ENCODE measurements at regions not wholly inside any gene's neighbourhood (a gene's known extent, or its start where the extent isn't known, plus 50 kb on each side); places are given as distances from the start of the nearest gene placed in this dataset.
"Not testable (repeated sequence)": the region's sequence is repeated elsewhere in the genome, so short reads cannot be mapped to it uniquely, and the experiment has no call there.

- DNase-seq, result no peak
Observed at GRCh38 chr5:164317676-164318075, 812.3 kb downstream of the MAT2B start.

GRCh38 chr5:164319161-164319560 is 813.7 kb downstream of the MAT2B start:
- DNase-seq, result no peak

- no peak for DNase-seq
Observed at GRCh38 chr5:164324239-164324638, 818.8 kb downstream of the MAT2B start.

GRCh38 chr5:164326219-164326618 is 820.8 kb downstream of the MAT2B start:
- no peak for DNase-seq

GRCh38 chr5:164327166-164327565 is 821.7 kb downstream of the MAT2B start:
- not testable (repeated sequence) for DNase-seq

- DNase-seq, result no peak
Observed at GRCh38 chr5:164332349-164333196, 827.2 kb downstream of the MAT2B start.

GRCh38 chr5:164335837-164336236 is 830.4 kb downstream of the MAT2B start:
- DNase-seq, result no peak

GRCh38 chr5:164336276-164336675 is 830.9 kb downstream of the MAT2B start:
- DNase-seq, result no peak

GRCh38 chr5:164336906-164337305 is 831.5 kb downstream of the MAT2B start:
- no peak for DNase-seq

GRCh38 chr5:164341056-164341619 is 835.7 kb downstream of the MAT2B start:
- no peak for DNase-seq

GRCh38 chr5:164345173-164345849 is 839.9 kb downstream of the MAT2B start:
- DNase-seq, result no peak

GRCh38 chr5:164345853-164346252 is 840.4 kb downstream of the MAT2B start:
- no peak for DNase-seq

- DNase-seq, result no peak
Observed at GRCh38 chr5:164346785-164347630, 841.6 kb downstream of the MAT2B start.

GRCh38 chr5:164350236-164350635 is 844.8 kb downstream of the MAT2B start:
- no peak for DNase-seq

- DNase-seq, result no peak
Observed at GRCh38 chr5:164351245-164351834, 845.9 kb downstream of the MAT2B start.

- DNase-seq, result no peak
Observed at GRCh38 chr5:164352695-164353094, 847.3 kb downstream of the MAT2B start.

- DNase-seq, result no peak
Observed at GRCh38 chr5:164353155-164353554, 847.7 kb downstream of the MAT2B start.

GRCh38 chr5:164354139-164354751 is 848.8 kb downstream of the MAT2B start:
- DNase-seq, result no peak

- no peak for DNase-seq
Observed at GRCh38 chr5:164355267-164355830, 849.9 kb downstream of the MAT2B start.

GRCh38 chr5:164356790-164357189 is 851.4 kb downstream of the MAT2B start:
- no peak for DNase-seq

- DNase-seq, result no peak
Observed at GRCh38 chr5:164357395-164358033, 852.1 kb downstream of the MAT2B start.
